Cardiac muscle cell (in vitro differentiated cells and primary cell): ENCODE measurements at regions not wholly inside any gene's neighbourhood (a gene's known extent, or its start where the extent isn't known, plus 50 kb on each side); places are given as distances from the start of the nearest gene placed in this dataset.
"Not testable (repeated sequence)": the region's sequence is repeated elsewhere in the genome, so short reads cannot be mapped to it uniquely, and the experiment has no call there.

Source experiments
- DNase-seq, 2 donors: peaks; one replicate each; pipeline versions ENCODE4 v3.0.0 to v3.0.0-alpha.2; 2010 to 2017; ENCODE audit warnings: low read depth in 1 of 2, low spot score in 1 of 2
- H3K27ac ChIP-seq: fragments of 200-600 bp; sonication (generic); 2 replicates; pipeline ENCODE4 v1.5.1; 2016
- H3K27me3 ChIP-seq: fragments of 200-600 bp; sonication (generic); 2 replicates; pipeline ENCODE4 v1.6.0; 2016; ENCODE audit warnings: control low read depth
- H3K36me3 ChIP-seq: fragments of 200-600 bp; sonication (generic); 2 replicates; pipeline ENCODE4 v1.5.1; 2016; ENCODE audit warnings: control low read depth
- H3K4me1 ChIP-seq: fragments of 200-600 bp; sonication (generic); 2 replicates; pipeline ENCODE4 v1.8.1; 2017; ENCODE audit warnings: low read depth, mild to moderate bottlenecking, mixed run types
- H3K4me3 ChIP-seq: fragments of 200-600 bp; sonication (generic); 2 replicates; pipeline ENCODE4 v1.5.1; 2016; ENCODE audit warnings: mild to moderate bottlenecking
- H3K9me3 ChIP-seq: fragments of 200-600 bp; sonication (generic); 2 replicates; pipeline ENCODE4 v1.5.1; 2017; ENCODE audit warnings: low read depth, mild to moderate bottlenecking, control low read depth
- TF ChIP-seq, protein P1 (sequence below): IDR thresholded peaks from 2 replicates; pipeline ENCODE4 v1.5.1; 2012; ENCODE audit warnings: low read depth, mild to moderate bottlenecking, low read length

DNA sequence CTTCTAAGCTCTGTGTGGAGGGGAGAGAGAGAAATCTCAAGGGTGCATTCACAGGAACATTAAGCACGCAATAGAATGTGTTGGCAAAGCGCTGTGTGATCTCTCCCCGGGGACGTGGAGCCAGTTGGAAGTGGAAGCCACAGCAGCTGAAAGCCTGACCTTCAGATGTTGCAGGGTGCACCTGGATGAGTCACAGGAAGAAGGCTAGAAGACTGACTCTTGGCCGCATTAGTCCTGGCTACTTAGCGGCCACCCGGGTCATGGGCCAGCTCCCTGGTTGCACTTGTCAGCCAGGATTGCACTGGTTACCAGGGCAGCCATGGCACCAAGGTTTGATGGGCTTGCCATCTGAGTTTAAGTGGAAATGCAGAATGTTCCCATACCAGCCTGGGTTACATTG, 128.6 kb upstream of the ALDH3B2 start:
- H3K4me3 ChIP-seq, H3K4me1 ChIP-seq, H3K9me3 ChIP-seq, H3K27me3 ChIP-seq, H3K36me3 ChIP-seq, H3K27ac ChIP-seq, DNase-seq: not testable (repeated sequence)

DNA sequence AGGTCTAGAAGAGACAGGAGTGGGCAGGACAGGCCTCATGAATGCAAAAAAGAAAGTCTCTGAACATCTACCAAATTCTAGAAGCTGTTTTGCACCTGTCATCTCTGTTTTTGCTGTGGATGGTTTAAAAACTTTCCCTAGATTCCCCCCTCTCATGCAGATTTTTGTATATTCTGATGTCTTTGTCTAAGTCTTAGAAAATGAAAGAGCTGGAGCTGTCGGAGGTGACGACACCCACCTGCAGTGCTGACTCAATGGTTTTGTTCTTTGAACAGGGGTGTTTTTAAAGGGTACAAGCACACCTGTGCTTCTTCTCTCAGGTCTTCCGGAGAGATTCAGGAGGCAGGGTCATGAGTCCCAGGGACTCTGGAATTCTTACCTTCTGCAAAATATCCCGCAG, 128.2 kb upstream of the ALDH3B2 start:
- H3K27ac ChIP-seq, H3K36me3 ChIP-seq, H3K4me1 ChIP-seq, H3K27me3 ChIP-seq, DNase-seq, H3K9me3 ChIP-seq, H3K4me3 ChIP-seq: not testable (repeated sequence)

DNA sequence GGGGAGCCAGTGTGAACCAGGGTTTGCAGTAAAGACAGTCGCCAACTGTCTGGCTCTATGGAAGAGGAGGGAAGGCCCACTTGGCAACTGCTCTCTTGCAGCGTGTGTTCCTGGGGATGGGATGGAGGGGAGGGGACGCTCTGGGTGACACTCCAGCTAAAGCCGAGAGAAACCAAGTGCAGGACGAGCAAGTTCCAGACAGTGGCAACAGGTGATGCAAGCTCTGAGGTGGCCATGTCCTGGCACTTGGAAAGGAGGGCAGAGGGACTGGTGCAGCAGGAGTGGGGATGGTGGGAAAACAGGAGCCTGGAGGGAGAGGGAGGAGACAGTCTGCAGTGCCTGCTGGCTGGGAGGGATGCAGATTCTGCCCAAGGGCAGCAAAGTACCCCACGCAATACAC, 127.0 kb upstream of the ALDH3B2 start:
- not testable (repeated sequence) for H3K4me3 ChIP-seq, H3K36me3 ChIP-seq, H3K27me3 ChIP-seq, DNase-seq, H3K27ac ChIP-seq, H3K4me1 ChIP-seq, H3K9me3 ChIP-seq

DNA sequence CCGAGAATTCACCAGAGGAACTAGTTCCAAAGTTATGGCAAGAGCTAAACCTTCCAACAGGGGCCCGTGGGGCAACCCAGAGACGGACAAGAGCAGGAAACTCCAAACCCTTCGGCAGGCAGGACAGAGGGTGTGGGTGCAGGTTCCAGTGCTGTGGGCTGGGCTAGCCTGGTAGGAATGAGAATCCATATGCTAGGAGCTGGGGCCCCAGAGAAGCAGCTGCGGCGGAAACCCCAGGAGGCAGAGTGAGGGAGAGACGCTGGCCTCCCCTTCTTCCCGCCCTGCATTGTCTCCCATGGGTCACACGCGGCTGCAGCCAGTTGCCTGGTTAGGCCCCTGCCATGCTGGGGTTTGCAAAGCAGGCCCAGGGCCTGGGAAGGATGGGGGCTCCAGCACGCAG, 126.2 kb upstream of the ALDH3B2 start:
- H3K27me3 ChIP-seq, H3K9me3 ChIP-seq, DNase-seq, H3K27ac ChIP-seq, H3K4me3 ChIP-seq, H3K36me3 ChIP-seq, H3K4me1 ChIP-seq: not testable (repeated sequence)

DNA sequence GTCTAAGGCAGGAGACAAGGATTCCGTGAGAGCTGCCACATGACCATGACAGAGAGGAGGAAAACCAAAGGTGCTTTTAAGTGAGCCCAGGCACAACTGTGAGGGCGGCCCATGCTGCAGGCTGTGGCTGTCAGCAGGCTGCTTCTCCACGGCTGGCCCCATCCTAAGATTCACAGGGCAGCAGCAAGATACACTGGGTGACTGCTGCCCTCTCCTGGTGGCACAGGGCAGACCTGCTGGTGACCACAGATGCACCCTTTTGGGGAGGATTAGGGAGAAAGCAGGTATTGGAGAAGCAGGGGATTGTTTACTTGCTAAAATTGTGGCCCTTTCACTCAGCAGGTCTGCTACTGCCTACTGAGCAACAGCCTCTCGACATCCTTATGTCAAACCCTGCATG, 125.4 kb upstream of the ALDH3B2 start:
- not testable (repeated sequence) for DNase-seq, H3K36me3 ChIP-seq, H3K9me3 ChIP-seq, H3K4me3 ChIP-seq, H3K4me1 ChIP-seq, H3K27ac ChIP-seq, H3K27me3 ChIP-seq
- TF ChIP-seq, protein P1, sequence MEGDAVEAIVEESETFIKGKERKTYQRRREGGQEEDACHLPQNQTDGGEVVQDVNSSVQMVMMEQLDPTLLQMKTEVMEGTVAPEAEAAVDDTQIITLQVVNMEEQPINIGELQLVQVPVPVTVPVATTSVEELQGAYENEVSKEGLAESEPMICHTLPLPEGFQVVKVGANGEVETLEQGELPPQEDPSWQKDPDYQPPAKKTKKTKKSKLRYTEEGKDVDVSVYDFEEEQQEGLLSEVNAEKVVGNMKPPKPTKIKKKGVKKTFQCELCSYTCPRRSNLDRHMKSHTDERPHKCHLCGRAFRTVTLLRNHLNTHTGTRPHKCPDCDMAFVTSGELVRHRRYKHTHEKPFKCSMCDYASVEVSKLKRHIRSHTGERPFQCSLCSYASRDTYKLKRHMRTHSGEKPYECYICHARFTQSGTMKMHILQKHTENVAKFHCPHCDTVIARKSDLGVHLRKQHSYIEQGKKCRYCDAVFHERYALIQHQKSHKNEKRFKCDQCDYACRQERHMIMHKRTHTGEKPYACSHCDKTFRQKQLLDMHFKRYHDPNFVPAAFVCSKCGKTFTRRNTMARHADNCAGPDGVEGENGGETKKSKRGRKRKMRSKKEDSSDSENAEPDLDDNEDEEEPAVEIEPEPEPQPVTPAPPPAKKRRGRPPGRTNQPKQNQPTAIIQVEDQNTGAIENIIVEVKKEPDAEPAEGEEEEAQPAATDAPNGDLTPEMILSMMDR = peak; percentile 43

DNA sequence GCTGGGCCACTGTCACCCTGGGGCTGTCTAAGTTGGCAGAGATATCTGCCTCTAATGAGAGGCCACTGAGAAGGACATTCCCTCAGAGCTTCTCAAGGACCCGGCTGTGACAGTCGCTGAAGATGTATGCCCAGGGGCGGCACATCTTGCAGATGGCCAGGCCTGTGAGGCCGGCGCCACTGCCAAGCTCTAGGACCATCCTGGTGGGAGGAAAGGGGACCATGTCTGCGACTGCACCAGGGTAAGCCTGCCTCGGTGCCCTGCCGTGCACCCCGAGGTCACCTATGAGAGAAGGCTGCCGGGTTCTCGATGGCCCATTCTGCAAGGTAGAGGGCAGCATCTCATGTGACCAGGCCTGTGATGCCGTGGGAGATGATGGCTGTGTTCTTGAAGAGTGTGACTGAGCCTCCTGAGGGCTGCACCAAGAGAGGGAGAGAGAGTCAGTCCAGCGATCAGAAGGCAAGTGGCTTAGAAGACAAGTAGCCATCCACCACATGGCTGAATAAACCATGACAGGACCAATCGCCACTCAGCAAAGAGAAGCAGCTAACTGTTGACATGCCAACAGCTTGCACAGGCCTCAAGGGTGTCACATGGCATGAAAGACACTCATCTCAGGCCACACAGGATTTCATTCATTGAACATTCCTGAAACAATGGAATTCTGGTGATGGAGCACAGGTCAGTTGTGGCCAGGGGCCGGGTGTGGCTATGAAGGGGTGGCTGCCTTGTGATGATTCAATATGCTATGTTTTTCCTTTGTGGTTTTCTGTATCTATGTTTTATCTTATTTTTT, 123.5 kb upstream of the ALDH3B2 start:
- not testable (repeated sequence) for H3K4me3 ChIP-seq, H3K9me3 ChIP-seq, H3K36me3 ChIP-seq, H3K27ac ChIP-seq, H3K4me1 ChIP-seq, H3K27me3 ChIP-seq
- DNase-seq = peak in 1 of 2 donors; percentile 42

DNA sequence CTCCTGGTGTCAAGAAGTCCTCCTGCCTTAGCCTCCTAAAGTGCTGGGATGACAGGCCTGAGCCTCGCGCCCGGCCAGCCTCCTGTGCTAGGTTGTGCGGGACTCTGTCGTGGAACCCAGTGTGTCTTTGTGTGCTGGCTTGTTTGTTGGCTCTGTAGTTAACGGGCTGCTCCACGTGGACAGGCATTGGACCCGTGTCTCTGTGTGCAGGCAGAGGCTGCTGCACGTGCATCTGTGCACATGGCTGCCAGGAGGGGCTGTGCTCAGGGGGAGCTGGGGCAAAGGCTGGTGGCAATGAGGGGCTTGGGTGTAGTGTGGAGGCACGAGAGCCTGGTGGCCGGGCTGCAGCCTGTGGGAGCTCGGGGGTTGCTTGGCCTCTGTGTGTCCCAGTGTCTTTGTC, 121.3 kb upstream of the ALDH3B2 start:
- Histone ChIP-seq H3K4me3 (no peak overlapping the region), H3K9me3 (no peaks in the 10 kb centered on the region), H3K27ac (no peak overlapping the region), H3K36me3 (no peaks in the 10 kb centered on the region), H3K4me1 (no peaks in the 10 kb centered on the region), H3K27me3 (no peaks in the 10 kb centered on the region)
- no peak for DNase-seq
- TF ChIP-seq, protein P1 = no peak

DNA sequence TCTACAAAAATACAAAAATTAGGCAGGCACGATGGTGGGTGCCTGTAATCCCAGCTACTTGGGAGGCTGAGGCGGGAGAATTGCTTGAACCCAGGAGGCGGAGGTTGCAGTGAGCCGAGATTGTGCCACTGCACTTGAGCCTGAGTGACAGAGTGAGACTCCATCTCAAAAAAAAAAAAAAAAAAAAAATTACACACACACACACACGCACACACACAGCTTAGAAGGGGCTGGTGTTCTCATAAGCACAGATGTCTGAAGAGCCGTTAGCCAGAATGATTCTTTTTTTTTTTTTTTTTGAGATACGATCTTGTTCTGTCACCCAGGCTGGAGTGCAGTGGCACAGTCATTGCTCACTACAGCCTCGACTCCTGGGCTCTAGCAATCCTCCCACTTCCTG, 119.3 kb upstream of the ALDH3B2 start:
- H3K4me3 ChIP-seq, H3K36me3 ChIP-seq, H3K9me3 ChIP-seq, H3K27me3 ChIP-seq, DNase-seq, H3K27ac ChIP-seq, H3K4me1 ChIP-seq: not testable (repeated sequence)
